K562 (cell line): ENCODE measurements at regions not wholly inside any gene's neighbourhood (a gene's known extent, or its start where the extent isn't known, plus 50 kb on each side); places are given as distances from the start of the nearest gene placed in this dataset.

ENCODE experiments used
- ATAC-seq: fragments of 200-7000 bp; cut with Tn5 transposase; 3 replicates; pipeline ENCODE4 v1.9.1; 2020; ENCODE audit warnings: moderate library complexity
- BruUV-seq: library from RNA; stranded (reverse); fragments of 400-500 nt; replicated peaks from 2 replicates; lab custom pipeline; 2021; lab: Mats Ljungman, UMichigan
- CTCF ChIA-PET: fragments of 300-600 bp; formaldehyde crosslinking; extraction: SDS; loops from one replicate; lab custom pipeline; 2021; ENCODE audit warnings: low intra/inter-chr PET ratio; lab: Yijun Ruan, JAX
- POLR2A ChIA-PET: fragments of 300-600, 350-650 bp; sonication (Branson Sonifier 250); formaldehyde crosslinking; extraction: SDS; loops from one replicate; lab custom pipeline; 2021; ENCODE audit warnings: antibody characterized with exemption, inconsistent platforms; lab: Yijun Ruan, JAX
- DNase-seq, 4 experiments: peaks; one replicate each; pipeline versions ENCODE4 v3.0.0 to v3.0.0-alpha.2; 2011 to 2018; ENCODE audit warnings: low spot score in 3 of 4, mixed read lengths in 3 of 4; ENCODE audit errors: extremely low read depth in 1 of 4
- FAIRE-seq: peaks from 2 replicates; lab custom pipeline; 2011; peaks lifted over from hg19 to GRCh38; lab: Jason Lieb, UNC
- H2AFZ ChIP-seq: 2 replicates; pipeline ENCODE4 v1.6.0; 2011; ENCODE audit warnings: low read depth, low read length, control low read depth, inconsistent platforms
- H3K27ac ChIP-seq: fragments of 200-600 bp; 3 replicates; pipeline ENCODE4 v1.8.0; 2011; ENCODE audit warnings: low read depth, mild to moderate bottlenecking, control low read depth, inconsistent platforms, low read length, moderate library complexity, mixed read lengths; ENCODE audit errors: extremely low read depth
- H3K27me3 ChIP-seq, 2 experiments: fragments of 300-600 bp in 1 of 2; 2 replicates in 1 of 2; 3 replicates in 1 of 2; pipeline versions ENCODE4 v1.6.0 to v1.8.0; 2011; ENCODE audit warnings: inconsistent platforms in 2 of 2, low read length in 2 of 2, mild to moderate bottlenecking in 1 of 2, mixed read lengths in 1 of 2, moderate library complexity in 1 of 2; ENCODE audit not compliant: control insufficient read depth in 2 of 2, insufficient read depth in 2 of 2
- H3K36me3 ChIP-seq: fragments of 300-600 bp; 3 replicates; pipeline ENCODE4 v1.8.0; 2011; ENCODE audit warnings: mild to moderate bottlenecking, low read length, inconsistent platforms; ENCODE audit not compliant: control insufficient read depth, insufficient read depth
- H3K4me1 ChIP-seq, 2 experiments: fragments of 200-600 bp in 1 of 2; replicated peaks in 1 of 2; 2 replicates in 1 of 2; 3 replicates in 1 of 2; pipeline versions ENCODE4 v1.5.1 to v1.8.0; 2011; ENCODE audit warnings: inconsistent platforms in 2 of 2, low read length in 2 of 2, mild to moderate bottlenecking in 1 of 2, mixed read lengths in 1 of 2, moderate library complexity in 1 of 2; ENCODE audit not compliant: control insufficient read depth in 2 of 2, insufficient read depth in 2 of 2
- H3K4me2 ChIP-seq: 2 replicates; pipeline ENCODE4 v1.6.1; 2011; ENCODE audit warnings: low read length, control low read depth, inconsistent platforms, mixed read lengths; ENCODE audit not compliant: insufficient read depth
- H3K4me3 ChIP-seq: fragments of 200-600 bp; sonication (generic), shearing (Covaris generic); 2 replicates; pipeline ENCODE4 v1.5.1; 2016; ENCODE audit warnings: control low read depth, inconsistent platforms
- H3K79me2 ChIP-seq: fragments of 200-600 bp; 3 replicates; pipeline ENCODE4 v1.8.0; 2011; ENCODE audit warnings: low read length, inconsistent platforms; ENCODE audit not compliant: control insufficient read depth, insufficient read depth
- H3K9ac ChIP-seq, 2 experiments: 2 replicates each; pipeline versions ENCODE4 v1.6.0 to v1.6.1; 2011; ENCODE audit warnings: low read depth in 2 of 2, low read length in 2 of 2, control low read depth in 1 of 2, inconsistent platforms in 1 of 2, mild to moderate bottlenecking in 1 of 2, mixed read lengths in 1 of 2; ENCODE audit not compliant: insufficient read depth in 1 of 2
- H3K9me1 ChIP-seq: one replicate; pipeline ENCODE4 v1.6.0; 2011; ENCODE audit warnings: inconsistent platforms, mild to moderate bottlenecking, low read length, moderate library complexity; ENCODE audit not compliant: control insufficient read depth, insufficient read depth
- H3K9me3 ChIP-seq: replicated peaks from 2 replicates; pipeline ENCODE4 v1.5.1; 2011; ENCODE audit warnings: low read depth, low read length, inconsistent platforms; ENCODE audit not compliant: control insufficient read depth, insufficient read depth
- H4K20me1 ChIP-seq: replicated peaks from 2 replicates; pipeline ENCODE4 v1.6.1; 2011; ENCODE audit warnings: low read length, inconsistent platforms, mixed read lengths; ENCODE audit not compliant: control insufficient read depth, insufficient read depth
- BMI1 ChIP-seq: fragments of 150-350 bp; IDR thresholded peaks from 2 replicates; pipeline ENCODE4 v1.6.1; 2014; ENCODE audit warnings: low read length
- CCAR2 ChIP-seq: fragments of 200-400 bp; formaldehyde crosslinking; IDR thresholded peaks from 2 replicates; pipeline ENCODE4 v1.6.1; 2017; ENCODE audit warnings: mild to moderate bottlenecking, low read depth, low read length
- CHD4 ChIP-seq: fragments of 200-600 bp; sonication (generic); IDR thresholded peaks from 3 replicates; pipeline ENCODE4 v1.6.1; 2012; ENCODE audit warnings: low read depth, mild to moderate bottlenecking, mixed read lengths, low read length, inconsistent platforms; ENCODE audit not compliant: insufficient read depth, insufficient replicate concordance, poor library complexity, severe bottlenecking
- EP300 ChIP-seq: IDR thresholded peaks from 2 replicates; pipeline ENCODE4 v1.6.1; 2012; ENCODE audit warnings: low read length, improper control_type of control experiment
- FOXJ2 ChIP-seq: fragments of 200-800 bp; sonication (Bioruptor generic); IDR thresholded peaks from 2 replicates; pipeline ENCODE4 v1.6.1; 2016; ENCODE audit warnings: missing genetic modification characterization, missing compliant biosample characterization
- HDAC3 ChIP-seq: fragments of 450-650 bp; IDR thresholded peaks from 2 replicates; pipeline ENCODE4 v1.6.1; 2018; ENCODE audit warnings: borderline replicate concordance, mild to moderate bottlenecking, moderate library complexity; ENCODE audit not compliant: partially characterized antibody
- HSF4 ChIP-seq: fragments of 250-450 bp; sonication (Bioruptor Pico); IDR thresholded peaks from 2 replicates; pipeline ENCODE4 v2.1.2; 2022; ENCODE audit warnings: mild to moderate bottlenecking, moderate library complexity, borderline replicate concordance
- KHSRP ChIP-seq: fragments of 450-650 bp; IDR thresholded peaks from 2 replicates; pipeline ENCODE4 v1.6.1; 2017
- MED1 ChIP-seq: sonication (generic); formaldehyde crosslinking; IDR thresholded peaks from 2 replicates; pipeline ENCODE4 v1.8.1; 2023; ENCODE audit warnings: missing genetic modification reagents, borderline replicate concordance
- MTA3 ChIP-seq: fragments of 450-650 bp; formaldehyde crosslinking; IDR thresholded peaks from 2 replicates; pipeline ENCODE4 v1.6.1; 2017; ENCODE audit warnings: mild to moderate bottlenecking, borderline replicate concordance
- POLR3A ChIP-seq: IDR thresholded peaks from 2 replicates; pipeline ENCODE4 v1.6.1; 2011; ENCODE audit warnings: borderline replicate concordance, mild to moderate bottlenecking, moderate library complexity; ENCODE audit not compliant: insufficient read length, insufficient read depth; ENCODE audit errors: extremely low read depth
- RHOXF2B ChIP-seq: fragments of 250-450 bp; sonication (Bioruptor Pico); conservative IDR thresholded peaks from 2 replicates; pipeline ENCODE4 v1.5.1; 2021
- ZFP1 ChIP-seq: fragments of 450-650 bp; formaldehyde crosslinking; IDR thresholded peaks from 2 replicates; pipeline ENCODE4 v1.4.0; 2020; ENCODE audit warnings: mild to moderate bottlenecking, mixed read lengths
- ZNF143 ChIP-seq: sonication (generic); formaldehyde crosslinking; IDR thresholded peaks from 2 replicates; pipeline ENCODE4 v1.9.0; 2022; ENCODE audit warnings: mild to moderate bottlenecking, missing genetic modification reagents
- ZNF644 ChIP-seq: fragments of 200-800 bp; sonication (Bioruptor generic); IDR thresholded peaks from 2 replicates; pipeline ENCODE4 v1.6.1; 2016; ENCODE audit warnings: low read depth, missing genetic modification characterization, missing compliant biosample characterization
- ZNF75A ChIP-seq: fragments of 450-650 bp; formaldehyde crosslinking; IDR thresholded peaks from 2 replicates; pipeline ENCODE4 v1.4.0; 2020; ENCODE audit warnings: mild to moderate bottlenecking
- ZNF76 ChIP-seq: fragments of 250-450 bp; sonication (Bioruptor Pico); IDR thresholded peaks from 2 replicates; pipeline ENCODE4 v1.4.0; 2020; ENCODE audit warnings: mild to moderate bottlenecking, moderate library complexity, borderline replicate concordance
- WGBS: fragments of 100-300 bp; shearing (Covaris generic); methylation state at CpG from one replicate; pipeline ENCODE4 v1.1.6; 2016; ENCODE audit warnings: low coverage, mixed read lengths; ENCODE audit not compliant: insufficient coverage; ENCODE audit errors: missing lambda C conversion rate; 5-methylcytosine and 5-hydroxymethylcytosine counted together
- in situ Hi-C: fragments of 300-500 bp; cut with MboI; formaldehyde crosslinking; loops from 4 replicates; pipeline ENCODE4 v1.15.0; 2018; ENCODE audit warnings: inconsistent platforms, mixed read lengths
- intact Hi-C: fragments of 100-400 bp; cut with micrococcal nuclease; formaldehyde crosslinking; loops from 2 replicates; pipeline ENCODE4 v1.14.2; 2022

DNA sequence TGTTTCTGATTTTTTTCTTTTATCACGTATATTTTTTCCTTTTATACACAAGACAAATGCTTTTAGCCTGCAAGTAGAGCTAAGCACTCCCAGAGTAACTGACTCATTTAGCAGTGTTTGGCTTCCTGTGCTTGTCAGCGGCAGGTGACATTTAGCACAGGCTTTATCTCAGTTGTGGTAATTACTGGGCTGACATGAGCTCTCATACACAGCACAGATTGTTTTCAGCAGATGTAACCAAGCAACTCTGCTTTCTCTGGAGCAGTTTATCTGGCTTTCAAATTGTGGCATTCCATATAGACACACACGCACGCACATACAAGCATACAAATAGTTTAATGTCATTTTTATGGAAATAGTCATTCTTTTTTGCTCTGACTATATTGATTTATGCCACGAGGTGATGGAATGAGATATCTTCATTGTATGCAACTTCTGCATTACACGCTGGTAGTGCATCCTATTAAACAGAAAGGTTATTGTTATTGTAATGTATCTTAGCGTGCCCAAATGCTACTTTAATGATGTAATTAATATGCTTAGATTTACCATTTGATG lies 379.0 kb upstream of the GRAMD2B start:
- in situ Hi-C loops (no loop called here), intact Hi-C loops (no loop called here)
- DNase-seq = no peak
- H3K9me3 ChIP-seq = no peaks in the 10 kb centered on the region
- BruUV-seq = no TSS peak
- POLR2A ChIA-PET = no interaction called here
- H3K9ac ChIP-seq = no peak overlapping the region
- WGBS = 1% methylated on average over 7 of the region's 7 CpGs
- no peak for ATAC-seq
- no peaks in the 10 kb centered on the region for H3K27me3 ChIP-seq
- no peak overlapping the region for H3K4me3 ChIP-seq
- no peaks in the 10 kb centered on the region for H3K79me2 ChIP-seq
- H4K20me1 ChIP-seq = no peaks in the 10 kb centered on the region
- no peak overlapping the region for H2AFZ ChIP-seq
- no peak for FAIRE-seq
- H3K27ac ChIP-seq = no peak overlapping the region
- no peaks in the 10 kb centered on the region for H3K36me3 ChIP-seq
- CTCF ChIA-PET = no interaction called here
- TF ChIP-seq RHOXF2B (CRISPR knock-in tag) = no peak
- TF ChIP-seq BMI1 = no peak
- no peak for TF ChIP-seq POLR3A
- TF ChIP-seq EP300 = no peak
- no peak for TF ChIP-seq ZNF143 (CRISPR knock-in tag)
- no peak for TF ChIP-seq ZFP1
- TF ChIP-seq MED1 = no peak
- no peak for TF ChIP-seq FOXJ2
- TF ChIP-seq KHSRP = no peak
- no peak for TF ChIP-seq HDAC3
- TF ChIP-seq ZNF644 (tag) = no peak
- no peak for TF ChIP-seq CHD4
- no peak for TF ChIP-seq ZNF75A (CRISPR knock-in tag)
- no peak for TF ChIP-seq CCAR2
- no peak for TF ChIP-seq MTA3
- no peak for TF ChIP-seq ZNF76 (CRISPR knock-in tag)
- TF ChIP-seq HSF4 (CRISPR knock-in tag) = no peak
- H3K9me1 ChIP-seq = no peaks in the 10 kb centered on the region
- no peak overlapping the region for H3K4me2 ChIP-seq
- no peaks in the 10 kb centered on the region for H3K4me1 ChIP-seq
